CD4-positive, alpha-beta memory T cell (primary cell): ENCODE measurements at regions not wholly inside any gene's neighbourhood (a gene's known extent, or its start where the extent isn't known, plus 50 kb on each side); places are given as distances from the start of the nearest gene placed in this dataset.

Experiments used
- CTCF ChIA-PET: fragments of 350-600 bp; sonication (Branson Sonifier 250); formaldehyde crosslinking; loops from one replicate; lab custom pipeline; 2021; ENCODE audit warnings: inconsistent platforms; ENCODE audit not compliant: partially characterized antibody; lab: Charles Lee
- POLR2A ChIA-PET: fragments of 350-600 bp; sonication (Branson Sonifier 250); formaldehyde crosslinking; loops from one replicate; lab custom pipeline; 2021; ENCODE audit not compliant: partially characterized antibody; lab: Charles Lee
- DNase-seq, 5 donors: peaks; one replicate each; pipeline versions ENCODE4 v3.0.0 to v3.0.0-alpha.2; 2020 to 2022; ENCODE audit warnings: mixed read lengths in 1 of 5
- H3K27ac ChIP-seq: one replicate; pipeline ENCODE4 v1.7.0; 2013; ENCODE audit warnings: low read depth, low read length
- H3K27me3 ChIP-seq: 2 replicates; pipeline ENCODE4 v1.7.0; 2013; ENCODE audit warnings: mild to moderate bottlenecking, low read length, moderate library complexity; ENCODE audit not compliant: insufficient read depth
- H3K36me3 ChIP-seq: 2 replicates; pipeline ENCODE4 v1.7.0; 2013; ENCODE audit warnings: mild to moderate bottlenecking, low read length, moderate library complexity; ENCODE audit not compliant: insufficient read depth
- H3K4me1 ChIP-seq: 2 replicates; pipeline ENCODE4 v1.7.0; 2013; ENCODE audit warnings: mild to moderate bottlenecking, low read length, moderate library complexity; ENCODE audit not compliant: insufficient read depth
- H3K4me3 ChIP-seq, 2 donors: one replicate each; pipeline ENCODE4 v1.7.0; 2013; ENCODE audit warnings: low read length in 2 of 2, mild to moderate bottlenecking in 1 of 2
- H3K9me3 ChIP-seq, 2 donors: one replicate each; pipeline ENCODE4 v1.7.0; 2013; ENCODE audit warnings: low read length in 2 of 2, control low read depth in 1 of 2; ENCODE audit not compliant: control insufficient read depth in 1 of 2
- H3K27ac Mint-ChIP-seq, 7 donors: one replicate each; pipeline ENCODE4 v1.8.0; 2020 to 2021; ENCODE audit warnings: mixed read lengths in 7 of 7, mild to moderate bottlenecking in 6 of 7, inconsistent platforms in 3 of 7, moderate library complexity in 3 of 7
- H3K27me3 Mint-ChIP-seq, 2 donors: one replicate each; pipeline ENCODE4 v1.8.0; 2020 to 2021; ENCODE audit warnings: mixed read lengths in 2 of 2
- H3K36me3 Mint-ChIP-seq, 2 donors: one replicate each; pipeline ENCODE4 v1.8.0; 2020 to 2021; ENCODE audit warnings: mixed read lengths in 2 of 2, inconsistent platforms in 1 of 2, mild to moderate bottlenecking in 1 of 2
- H3K4me1 Mint-ChIP-seq, 4 donors: one replicate each; pipeline ENCODE4 v1.8.0; 2020 to 2021; ENCODE audit warnings: mixed read lengths in 4 of 4, mild to moderate bottlenecking in 1 of 4
- H3K4me3 Mint-ChIP-seq, 8 donors: one replicate each; pipeline ENCODE4 v1.8.0; 2020 to 2021; ENCODE audit warnings: mixed read lengths in 8 of 8, mild to moderate bottlenecking in 7 of 8, moderate library complexity in 6 of 8, inconsistent platforms in 3 of 8
- H3K9me3 Mint-ChIP-seq, 8 donors: one replicate each; pipeline ENCODE4 v1.8.0; 2020 to 2021; ENCODE audit warnings: mixed read lengths in 8 of 8, mild to moderate bottlenecking in 5 of 8, inconsistent platforms in 3 of 8, moderate library complexity in 1 of 8
- intact Hi-C: fragments of 100-400 bp; cut with micrococcal nuclease; formaldehyde crosslinking; loops from one replicate; pipeline ENCODE4 v1.15.1; 2023

DNA sequence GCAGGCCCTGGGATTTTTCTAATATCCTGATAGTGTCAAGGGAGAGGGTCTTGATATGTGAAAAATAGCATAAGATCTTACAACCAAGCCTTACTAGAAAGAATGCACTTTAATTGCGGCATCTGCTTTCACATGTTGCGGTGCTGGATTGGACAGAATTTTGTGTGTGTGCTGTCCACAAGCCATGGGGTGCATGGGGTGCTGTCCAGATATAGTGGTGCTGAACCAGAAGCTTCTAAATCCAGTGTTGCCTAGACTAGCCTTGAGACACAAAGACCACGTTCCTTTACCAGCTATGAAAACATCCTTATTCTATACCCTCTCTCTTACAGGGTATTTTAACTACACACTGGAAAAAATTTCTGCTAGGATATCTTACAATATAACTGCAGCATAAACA lies 244.0 kb downstream of the TMEM114 start:
- no peak for DNase-seq
- no peaks in the 10 kb centered on the region for H3K36me3 ChIP-seq
- H3K4me3 Mint-ChIP-seq: no peak overlapping the region
- CTCF ChIA-PET: no interaction called here
- no peaks in the 10 kb centered on the region for H3K9me3 ChIP-seq
- POLR2A ChIA-PET: no interaction called here
- H3K36me3 Mint-ChIP-seq: no peaks in the 10 kb centered on the region
- H3K4me3 ChIP-seq: no peak overlapping the region
- peaks cover 6 to 12% (median 8%) of the 10 kb centered on the region in 8 donors for H3K9me3 Mint-ChIP-seq
- H3K27me3 Mint-ChIP-seq: no peaks in the 10 kb centered on the region
- no peaks in the 10 kb centered on the region for H3K4me1 ChIP-seq
- no peak overlapping the region for H3K27ac Mint-ChIP-seq
- intact Hi-C loops: no loop called here
- H3K27me3 ChIP-seq: no peaks in the 10 kb centered on the region
- no peak overlapping the region for H3K27ac ChIP-seq
- no peaks in the 10 kb centered on the region for H3K4me1 Mint-ChIP-seq

DNA sequence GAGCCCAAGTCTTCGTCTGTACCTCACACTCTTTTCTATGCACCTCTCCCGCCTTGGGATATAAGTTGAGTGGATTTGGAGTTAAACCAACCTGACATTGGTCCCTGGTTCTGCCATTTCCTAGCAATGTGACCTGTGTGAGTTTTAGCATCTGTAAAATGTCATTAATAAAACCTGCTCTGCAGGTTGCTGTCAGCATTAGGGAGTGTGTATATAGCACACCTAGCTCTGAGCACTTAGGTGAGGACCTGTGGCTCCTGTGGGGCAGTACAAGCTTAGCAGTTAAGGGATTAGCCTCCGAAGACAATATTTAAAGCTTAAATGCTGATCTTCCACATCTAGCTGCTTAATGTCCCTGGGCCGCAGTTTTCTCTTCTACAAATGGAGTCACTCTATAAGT lies 248.0 kb downstream of the TMEM114 start:
- Mint-ChIP-seq H3K9me3 (peaks cover 5 to 17% (median 10%) of the 10 kb centered on the region in 8 donors), H3K4me3 (no peak overlapping the region), H3K27ac (no peak overlapping the region), H3K27me3 (no peaks in the 10 kb centered on the region), H3K36me3 (no peaks in the 10 kb centered on the region), H3K4me1 (no peaks in the 10 kb centered on the region)
- Histone ChIP-seq H3K36me3 (no peaks in the 10 kb centered on the region), H3K9me3 (no peaks in the 10 kb centered on the region), H3K27me3 (no peaks in the 10 kb centered on the region), H3K27ac (no peak overlapping the region), H3K4me3 (no peak overlapping the region), H3K4me1 (no peaks in the 10 kb centered on the region)
- intact Hi-C loops: no loop called here
- ChIA-PET POLR2A (no interaction called here), CTCF (no interaction called here)
- no peak for DNase-seq

- POLR2A ChIA-PET: no interaction called here
- DNase-seq: no peak
Observed at GRCh38 chr16:8330761-8331160, 259.6 kb downstream of the TMEM114 start.

DNA sequence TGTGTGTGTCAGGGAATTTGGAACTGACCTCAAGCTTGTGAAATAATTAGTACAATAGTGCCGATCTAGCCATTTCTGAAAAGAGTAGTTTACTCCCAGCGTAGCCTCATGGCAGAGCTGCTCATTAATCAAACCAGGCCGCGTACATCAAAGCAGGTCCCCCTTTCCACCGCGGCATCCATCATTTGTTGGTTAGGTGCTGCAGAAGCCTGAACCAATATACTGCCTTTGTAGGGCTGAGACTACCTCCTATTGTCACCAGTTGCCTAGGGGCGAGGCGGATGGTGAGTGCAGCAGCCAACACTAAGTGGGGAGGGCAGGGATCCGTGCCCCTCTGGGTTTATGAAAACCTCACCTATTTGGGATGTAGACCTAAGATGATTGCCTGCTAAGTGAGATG lies 264.1 kb downstream of the TMEM114 start:
- ChIA-PET CTCF (interaction anchor here (0.6 kb wide), 1 partner anchor 988 kb away, joined by 3 read pairs; no protein-coding TSS in a partner anchor), POLR2A (no interaction called here)
- Histone ChIP-seq H3K9me3 (no peaks in the 10 kb centered on the region), H3K27me3 (no peaks in the 10 kb centered on the region), H3K4me3 (no peak overlapping the region), H3K27ac (no peak overlapping the region), H3K4me1 (no peaks in the 10 kb centered on the region), H3K36me3 (no peaks in the 10 kb centered on the region)
- H3K27me3 Mint-ChIP-seq: no peaks in the 10 kb centered on the region
- H3K9me3 Mint-ChIP-seq: peaks cover 0 to 28% (median 5%) of the 10 kb centered on the region in 8 donors
- intact Hi-C loops: no loop called here
- no peak overlapping the region for H3K4me3 Mint-ChIP-seq
- H3K36me3 Mint-ChIP-seq: peaks cover 0 to 1% of the 10 kb centered on the region in 2 donors
- H3K4me1 Mint-ChIP-seq: no peaks in the 10 kb centered on the region
- H3K27ac Mint-ChIP-seq: no peak overlapping the region
- DNase-seq: no peak

More at GRCh38 chr16:8330761-8331160, 259.6 kb downstream of the TMEM114 start:
- no peaks in the 10 kb centered on the region for H3K9me3 ChIP-seq
- CTCF ChIA-PET: no interaction called here
- Mint-ChIP-seq H3K27me3 (no peaks in the 10 kb centered on the region), H3K36me3 (no peaks in the 10 kb centered on the region), H3K4me3 (no peak overlapping the region), H3K27ac (no peak overlapping the region), H3K4me1 (no peaks in the 10 kb centered on the region), H3K9me3 (peaks cover 0 to 18% (median 3%) of the 10 kb centered on the region in 8 donors)
- no peaks in the 10 kb centered on the region for H3K27me3 ChIP-seq
- no peaks in the 10 kb centered on the region for H3K4me1 ChIP-seq
- no peak overlapping the region for H3K4me3 ChIP-seq
- H3K36me3 ChIP-seq: no peaks in the 10 kb centered on the region
- intact Hi-C loops: no loop called here
- H3K27ac ChIP-seq: no peak overlapping the region

DNA sequence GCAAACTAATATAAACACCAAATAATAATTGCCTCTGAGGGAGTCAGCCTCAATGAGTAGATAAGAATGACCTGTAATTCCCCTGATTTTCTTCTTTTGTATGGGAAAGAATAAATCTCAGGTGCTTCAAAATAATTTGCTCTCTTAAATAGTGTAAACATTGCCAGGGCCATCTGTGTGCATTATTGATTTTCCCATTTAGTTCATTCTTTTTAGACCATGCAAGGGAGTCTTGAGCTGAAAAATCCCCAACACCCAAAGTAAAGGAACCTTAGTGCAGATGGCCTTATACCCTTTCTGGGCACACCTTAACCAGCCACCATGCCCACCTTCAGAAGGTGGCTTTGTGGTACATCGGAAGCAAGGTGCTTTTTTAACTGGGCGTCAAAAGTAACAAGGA lies 267.2 kb downstream of the TMEM114 start:
- Histone ChIP-seq H3K4me3 (no peak overlapping the region), H3K27me3 (no peaks in the 10 kb centered on the region), H3K4me1 (no peaks in the 10 kb centered on the region), H3K9me3 (no peaks in the 10 kb centered on the region), H3K27ac (no peak overlapping the region), H3K36me3 (no peaks in the 10 kb centered on the region)
- no peaks in the 10 kb centered on the region for H3K27me3 Mint-ChIP-seq
- H3K27ac Mint-ChIP-seq: no peak overlapping the region
- no peaks in the 10 kb centered on the region for H3K4me1 Mint-ChIP-seq
- peaks cover 0 to 1% of the 10 kb centered on the region in 2 donors for H3K36me3 Mint-ChIP-seq
- no peak overlapping the region for H3K4me3 Mint-ChIP-seq
- H3K9me3 Mint-ChIP-seq: peaks cover 3 to 36% (median 10%) of the 10 kb centered on the region in 8 donors
- no peak for DNase-seq
- ChIA-PET POLR2A (no interaction called here), CTCF (no interaction called here)
- intact Hi-C loops: no loop called here

GRCh38 chr16:8320131-8320530 lies 270.2 kb downstream of the TMEM114 start:
- POLR2A ChIA-PET: no interaction called here
- H3K4me3 Mint-ChIP-seq: peak overlapping the region in 1 of 8 donors; percentile 7
- H3K36me3 ChIP-seq: no peaks in the 10 kb centered on the region

DNA sequence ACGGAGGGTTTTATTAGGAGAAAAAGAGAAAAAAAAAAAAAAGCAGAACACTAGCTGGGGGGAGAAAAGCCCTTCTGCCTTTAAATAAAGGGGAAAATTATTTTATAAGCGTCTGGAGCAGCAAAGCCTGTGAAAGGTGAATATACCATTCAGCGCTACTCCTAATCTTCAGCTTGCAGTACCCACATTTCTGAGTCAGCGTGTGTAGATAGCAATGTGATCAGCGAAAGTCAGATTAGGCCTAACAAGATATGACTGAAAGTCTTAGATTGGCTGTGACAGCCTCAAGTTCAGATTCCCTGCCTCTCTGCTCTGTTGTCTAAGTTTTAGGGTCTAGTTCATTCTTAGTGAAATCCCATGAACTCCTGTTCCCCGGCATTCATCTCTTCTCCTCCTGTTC lies 279.5 kb downstream of the TMEM114 start:
- intact Hi-C loops: no loop called here
- Mint-ChIP-seq H3K27me3 (no peaks in the 10 kb centered on the region), H3K4me3 (no peak overlapping the region), H3K9me3 (peaks cover 2 to 9% (median 6%) of the 10 kb centered on the region in 8 donors), H3K36me3 (no peaks in the 10 kb centered on the region), H3K4me1 (no peaks in the 10 kb centered on the region), H3K27ac (no peak overlapping the region)
- no peaks in the 10 kb centered on the region for H3K9me3 ChIP-seq
- CTCF ChIA-PET: no interaction called here
- no peak overlapping the region for H3K4me3 ChIP-seq
- POLR2A ChIA-PET: no interaction called here
- H3K4me1 ChIP-seq: no peaks in the 10 kb centered on the region
- no peaks in the 10 kb centered on the region for H3K27me3 ChIP-seq
- no peak overlapping the region for H3K27ac ChIP-seq
- no peaks in the 10 kb centered on the region for H3K36me3 ChIP-seq
- no peak for DNase-seq

More at GRCh38 chr16:8320131-8320530, 270.2 kb downstream of the TMEM114 start:
- Mint-ChIP-seq H3K4me1 (no peaks in the 10 kb centered on the region), H3K9me3 (peaks cover 3 to 31% (median 8%) of the 10 kb centered on the region in 8 donors), H3K36me3 (peaks cover 0 to under 1% of the 10 kb centered on the region in 2 donors), H3K27me3 (no peaks in the 10 kb centered on the region), H3K27ac (no peak overlapping the region)
- no peaks in the 10 kb centered on the region for H3K27me3 ChIP-seq
- CTCF ChIA-PET: no interaction called here
- no peak overlapping the region for H3K27ac ChIP-seq
- intact Hi-C loops: no loop called here
- no peak for DNase-seq
- H3K4me3 ChIP-seq: no peak overlapping the region
- H3K4me1 ChIP-seq: no peaks in the 10 kb centered on the region
- H3K9me3 ChIP-seq: no peaks in the 10 kb centered on the region

GRCh38 chr16:8310323-8310722 lies 280.0 kb downstream of the TMEM114 start:
- no peaks in the 10 kb centered on the region for H3K36me3 Mint-ChIP-seq
- intact Hi-C loops: no loop called here
- Histone ChIP-seq H3K9me3 (no peaks in the 10 kb centered on the region), H3K36me3 (no peaks in the 10 kb centered on the region), H3K4me3 (no peak overlapping the region), H3K27ac (no peak overlapping the region), H3K27me3 (no peaks in the 10 kb centered on the region), H3K4me1 (no peaks in the 10 kb centered on the region)
- ChIA-PET CTCF (no interaction called here), POLR2A (no interaction called here)
- no peaks in the 10 kb centered on the region for H3K4me1 Mint-ChIP-seq
- DNase-seq: no peak
- no peak overlapping the region for H3K4me3 Mint-ChIP-seq
- no peaks in the 10 kb centered on the region for H3K27me3 Mint-ChIP-seq
- H3K9me3 Mint-ChIP-seq: peaks cover 2 to 13% (median 8%) of the 10 kb centered on the region in 8 donors
- no peak overlapping the region for H3K27ac Mint-ChIP-seq
